ENCODE measurements at regions not wholly inside any gene's neighbourhood (a gene's known extent, or its start where the extent isn't known, plus 50 kb on each side); places are given as distances from the start of the nearest gene placed in this dataset.
A peak's percentile ranks its signal among the peaks of the same experiment; 100 is the strongest.

- Histone ChIP-seq H2BK5ac (ENCODE audit: insufficient read length, low read length) (no peak overlapping the region), H2BK15ac (ENCODE audit: low read depth, low read length) (no peak overlapping the region), H3K9me3 (ENCODE audit: control insufficient read depth, low read depth, low read length) (no peaks in the 10 kb centered on the region), H4K5ac (ENCODE audit: insufficient read length, low read depth, low read length) (no peak overlapping the region), H3K4me2 (ENCODE audit: insufficient read depth, insufficient read length, low read length) (no peak overlapping the region), H2BK12ac (ENCODE audit: insufficient read length, low read depth, low read length) (no peak overlapping the region), H2BK120ac (ENCODE audit: low read depth, low read length, poor library complexity, severe bottlenecking) (no peak overlapping the region), H2BK20ac (ENCODE audit: low read depth, low read length, poor library complexity, severe bottlenecking) (no peak overlapping the region), H3K27me3 (ENCODE audit: insufficient read depth, low read length) (no peaks in the 10 kb centered on the region), H3K23me2 (ENCODE audit: insufficient read length, low read depth, low read length, poor library complexity, severe bottlenecking) (no peaks in the 10 kb centered on the region), H3K79me1 (ENCODE audit: insufficient read depth, low read depth, low read length, poor library complexity, severe bottlenecking) (no peaks in the 10 kb centered on the region), H3K4ac (ENCODE audit: low read depth, low read length) (no peak overlapping the region), H3K18ac (ENCODE audit: insufficient read length, low read depth, low read length) (no peak overlapping the region), H3K14ac (ENCODE audit: insufficient read depth, low read length) (no peak overlapping the region), H2AK5ac (ENCODE audit: insufficient read length, low read length) (no peak overlapping the region), H3K27ac (ENCODE audit: insufficient read length, low read depth, low read length) (no peak overlapping the region), H3K9ac (ENCODE audit: extremely low read depth, insufficient read length, low read length) (no peak overlapping the region), H4K91ac (ENCODE audit: insufficient read length, low read depth, low read length) (no peak overlapping the region), H3T11ph (ENCODE audit: low read length) (no peak overlapping the region), H3K23ac (ENCODE audit: insufficient read length, low read depth, low read length) (no peak overlapping the region), H3K56ac (ENCODE audit: insufficient read length, low read depth, low read length) (no peak overlapping the region), H3K4me1 (ENCODE audit: insufficient read depth, low read length) (no peaks in the 10 kb centered on the region), H4K8ac (replicated peaks; ENCODE audit: insufficient read length, low read depth, low read length) (no peak overlapping the region), H2AFZ (ENCODE audit: low read length) (no peak overlapping the region), H4K20me1 (ENCODE audit: control insufficient read depth, insufficient read depth, insufficient read length) (no peaks in the 10 kb centered on the region), H3K79me2 (ENCODE audit: insufficient read depth, low read length) (no peaks in the 10 kb centered on the region)
- Mint-ChIP-seq H3K4me1 (peaks cover 2% of the 10 kb centered on the region in 2 experiments; a peak in 3 of 4 replicates), H3K4me3 (no peak overlapping the region), H3K9me3 (no peaks in the 10 kb centered on the region), H3K27me3 (ENCODE audit: low read depth) (no peaks in the 10 kb centered on the region; the same call in 1 of the 2 replicates), H3K27ac (no peak overlapping the region), H3K36me3 (ENCODE audit: insufficient read depth in 1 of 3, low read depth in 3 of 3) (no peaks in the 10 kb centered on the region)
- peak; percentile 63 for TF ChIP-seq CTCF (conservative IDR thresholded peaks at IDR 0.05)
- DNase-seq, result peak; percentile 41
Observed at GRCh38 chr18:57859314-57859713, 56.2 kb upstream of the ATP8B1 start.

All from H9 (cell line).